NCI-H146 treated with DMSO at 0.1 percent for 48 hours (cell line): ENCODE measurements at regions not wholly inside any gene's neighbourhood (a gene's known extent, or its start where the extent isn't known, plus 50 kb on each side); places are given as distances from the start of the nearest gene placed in this dataset.

Source experiments
- DNase-seq: peaks from one replicate; lab custom pipeline; 2025; ENCODE audit not compliant: unreplicated experiment; lab: John Stamatoyannopoulos, UW

- peak; percentile 55 for DNase-seq
Observed at GRCh38 chr21:32184065-32184464, 94.8 kb downstream of the MIS18A start.

GRCh38 chr21:32183396-32183795 lies 95.5 kb downstream of the MIS18A start:
- DNase-seq = no peak

- DNase-seq = no peak
Observed at GRCh38 chr21:32182449-32182848, 96.4 kb downstream of the MIS18A start.

GRCh38 chr21:32181457-32181856 lies 97.4 kb downstream of the MIS18A start:
- no peak for DNase-seq

GRCh38 chr21:32174819-32175218 lies 104.0 kb downstream of the MIS18A start:
- no peak for DNase-seq

- DNase-seq = no peak
Observed at GRCh38 chr21:32173121-32173724, 105.6 kb downstream of the MIS18A start.

GRCh38 chr21:32172106-32172505 lies 106.7 kb downstream of the MIS18A start:
- no peak for DNase-seq

GRCh38 chr21:32167513-32167912 lies 111.3 kb downstream of the MIS18A start:
- DNase-seq = no peak

GRCh38 chr21:32163386-32163785 lies 115.5 kb downstream of the MIS18A start:
- no peak for DNase-seq

GRCh38 chr21:32162727-32163320 lies 116.0 kb downstream of the MIS18A start:
- DNase-seq = no peak

- DNase-seq = no peak
Observed at GRCh38 chr21:32155226-32155625, 123.6 kb downstream of the MIS18A start.

- DNase-seq = no peak
Observed at GRCh38 chr21:32147041-32147440, 131.8 kb downstream of the MIS18A start.

GRCh38 chr21:32144851-32145250 lies 134.0 kb downstream of the MIS18A start:
- DNase-seq = no peak

GRCh38 chr21:32143241-32143939 lies 135.5 kb downstream of the MIS18A start:
- DNase-seq = no peak

- no peak for DNase-seq
Observed at GRCh38 chr21:32141318-32141633, 137.6 kb downstream of the MIS18A start.

- no peak for DNase-seq
Observed at GRCh38 chr21:32140604-32141317, 138.1 kb downstream of the MIS18A start.

- DNase-seq = no peak
Observed at GRCh38 chr21:32140151-32140550, 138.7 kb downstream of the MIS18A start.

GRCh38 chr21:32138658-32139057 lies 140.2 kb downstream of the MIS18A start:
- DNase-seq = no peak

GRCh38 chr21:32137931-32138330 lies 140.9 kb downstream of the MIS18A start:
- DNase-seq = no peak

- peak; percentile 88 for DNase-seq
Observed at GRCh38 chr21:32137266-32137665, 141.6 kb downstream of the MIS18A start.

- no peak for DNase-seq
Observed at GRCh38 chr21:32136546-32136945, 142.3 kb downstream of the MIS18A start.
